Immature natural killer cell (primary cell): ENCODE measurements at regions not wholly inside any gene's neighbourhood (a gene's known extent, or its start where the extent isn't known, plus 50 kb on each side); places are given as distances from the start of the nearest gene placed in this dataset.

Experiments used
- DNase-seq, 3 donors: peaks; one replicate each; pipeline ENCODE4 v3.0.0; 2022; ENCODE audit warnings: mixed read lengths in 1 of 3
- H3K27ac Mint-ChIP-seq, 6 donors: one replicate each; pipeline ENCODE4 v1.8.0; 2020; ENCODE audit warnings: mixed read lengths in 6 of 6, mild to moderate bottlenecking in 5 of 6, inconsistent platforms in 4 of 6, moderate library complexity in 3 of 6
- H3K27me3 Mint-ChIP-seq, 3 donors: one replicate each; pipeline ENCODE4 v1.8.0; 2020 to 2021; ENCODE audit warnings: low read depth in 3 of 3, mild to moderate bottlenecking in 3 of 3, mixed read lengths in 3 of 3, moderate library complexity in 3 of 3, inconsistent platforms in 1 of 3
- H3K36me3 Mint-ChIP-seq, 3 donors: one replicate each; pipeline ENCODE4 v1.8.0; 2020; ENCODE audit warnings: mixed read lengths in 3 of 3, inconsistent platforms in 2 of 3, mild to moderate bottlenecking in 2 of 3
- H3K4me1 Mint-ChIP-seq, 2 donors: one replicate each; pipeline ENCODE4 v1.8.0; 2020; ENCODE audit warnings: inconsistent platforms in 2 of 2, mild to moderate bottlenecking in 2 of 2, mixed read lengths in 2 of 2, moderate library complexity in 1 of 2
- H3K4me3 Mint-ChIP-seq, 5 donors: one replicate each; pipeline ENCODE4 v1.8.0; 2020; ENCODE audit warnings: mild to moderate bottlenecking in 5 of 5, mixed read lengths in 5 of 5, inconsistent platforms in 3 of 5, moderate library complexity in 3 of 5
- H3K9me3 Mint-ChIP-seq, 6 donors: one replicate each; pipeline ENCODE4 v1.8.0; 2020; ENCODE audit warnings: mild to moderate bottlenecking in 6 of 6, mixed read lengths in 6 of 6, inconsistent platforms in 4 of 6, moderate library complexity in 3 of 6

DNA sequence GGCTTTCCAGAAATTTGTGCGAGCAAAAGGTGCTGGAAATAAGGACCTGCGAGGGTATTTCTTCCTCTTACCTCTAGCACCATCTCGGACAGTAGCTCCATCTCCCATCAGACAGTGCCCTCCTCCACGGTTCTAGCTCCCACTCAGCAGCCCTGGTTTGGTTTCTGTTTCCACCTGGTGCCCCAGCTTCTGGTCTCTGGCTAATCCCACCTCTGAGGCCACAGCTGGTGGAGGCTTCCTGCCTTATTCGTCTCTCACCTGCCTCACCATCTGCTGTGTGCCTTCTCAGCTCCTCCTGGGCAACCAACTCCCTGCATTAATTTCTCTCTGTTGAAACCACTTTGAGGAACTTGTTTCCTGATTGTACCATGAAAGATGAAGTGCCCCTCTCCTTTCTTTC, 162.4 kb upstream of the CDYL start:
- Mint-ChIP-seq H3K4me1 (peaks cover 56 to 61% of the 10 kb centered on the region in 2 donors), H3K27ac (peak overlapping the region in 1 of 6 donors; percentile 62), H3K4me3 (peak overlapping the region in 4 of 5 donors; percentile 15 to 65 (median 40)), H3K9me3 (no peaks in the 10 kb centered on the region), H3K27me3 (peaks cover 5 to 8% (median 7%) of the 10 kb centered on the region in 3 donors), H3K36me3 (peaks cover 0 to 5% (median 0%) of the 10 kb centered on the region in 3 donors)
- peak in 1 of 3 donors; percentile 9 for DNase-seq

DNA sequence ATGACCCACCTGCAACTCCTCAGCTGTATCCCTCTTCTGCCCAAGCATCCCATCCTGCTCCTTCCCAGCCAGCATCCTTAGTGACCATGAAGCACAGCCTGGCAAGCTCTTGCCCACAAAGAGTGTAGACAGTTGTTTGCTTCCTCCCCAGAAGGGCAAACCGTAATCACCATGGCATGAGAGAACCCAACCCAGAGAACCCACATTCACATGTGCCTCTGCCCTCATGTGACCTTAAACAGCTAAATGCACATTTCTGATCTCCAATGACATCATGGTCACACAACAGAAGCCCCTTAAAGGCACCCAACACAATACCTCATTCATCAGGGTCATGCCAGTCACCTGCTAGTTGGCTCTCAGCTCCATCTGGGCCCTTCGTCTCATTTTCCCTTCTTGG, 162.8 kb upstream of the CDYL start:
- Mint-ChIP-seq H3K27ac (peak overlapping the region in 3 of 6 donors; percentile 4 to 62 (median 16)), H3K9me3 (no peaks in the 10 kb centered on the region), H3K4me3 (peak overlapping the region in 4 of 5 donors; percentile 10 to 36 (median 22)), H3K36me3 (peaks cover 0 to 5% (median 0%) of the 10 kb centered on the region in 3 donors), H3K27me3 (peaks cover 5 to 8% (median 7%) of the 10 kb centered on the region in 3 donors), H3K4me1 (peaks cover 61 to 65% of the 10 kb centered on the region in 2 donors)
- peak in 1 of 3 donors; percentile 14 for DNase-seq

DNA sequence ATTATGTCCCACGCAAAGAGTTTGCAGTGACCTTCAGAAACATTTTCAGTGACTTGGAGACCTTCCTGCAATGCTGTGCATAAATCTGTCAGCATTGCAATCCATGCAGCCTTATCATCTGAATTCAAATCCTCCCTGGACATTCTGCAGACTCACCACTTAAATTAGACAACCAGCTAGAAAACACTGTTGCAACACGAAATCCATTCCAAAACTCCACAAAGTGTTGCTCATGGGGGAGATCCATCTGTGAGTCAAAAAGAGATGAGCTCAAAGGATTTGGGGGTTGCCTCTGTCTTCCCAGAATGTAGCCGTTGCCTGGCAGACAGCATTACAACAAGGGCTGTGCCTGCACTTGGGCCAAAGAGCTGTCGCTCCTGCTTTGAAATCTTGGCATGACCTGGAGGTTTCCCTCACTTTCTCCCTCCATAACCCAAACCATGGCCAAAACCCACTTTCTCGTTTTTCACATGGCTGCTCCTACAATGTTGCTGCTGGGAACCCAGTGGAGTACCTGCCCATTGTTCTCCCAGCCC, 163.5 kb upstream of the CDYL start:
- Mint-ChIP-seq H3K36me3 (peaks cover 0 to 5% (median 0%) of the 10 kb centered on the region in 3 donors), H3K27ac (peak overlapping the region in 1 of 6 donors; percentile 62), H3K4me3 (peak overlapping the region in 1 of 5 donors; percentile 48), H3K4me1 (peaks cover 67 to 72% of the 10 kb centered on the region in 2 donors), H3K9me3 (no peaks in the 10 kb centered on the region), H3K27me3 (peaks cover 5 to 8% (median 7%) of the 10 kb centered on the region in 3 donors)
- no peak for DNase-seq

DNA sequence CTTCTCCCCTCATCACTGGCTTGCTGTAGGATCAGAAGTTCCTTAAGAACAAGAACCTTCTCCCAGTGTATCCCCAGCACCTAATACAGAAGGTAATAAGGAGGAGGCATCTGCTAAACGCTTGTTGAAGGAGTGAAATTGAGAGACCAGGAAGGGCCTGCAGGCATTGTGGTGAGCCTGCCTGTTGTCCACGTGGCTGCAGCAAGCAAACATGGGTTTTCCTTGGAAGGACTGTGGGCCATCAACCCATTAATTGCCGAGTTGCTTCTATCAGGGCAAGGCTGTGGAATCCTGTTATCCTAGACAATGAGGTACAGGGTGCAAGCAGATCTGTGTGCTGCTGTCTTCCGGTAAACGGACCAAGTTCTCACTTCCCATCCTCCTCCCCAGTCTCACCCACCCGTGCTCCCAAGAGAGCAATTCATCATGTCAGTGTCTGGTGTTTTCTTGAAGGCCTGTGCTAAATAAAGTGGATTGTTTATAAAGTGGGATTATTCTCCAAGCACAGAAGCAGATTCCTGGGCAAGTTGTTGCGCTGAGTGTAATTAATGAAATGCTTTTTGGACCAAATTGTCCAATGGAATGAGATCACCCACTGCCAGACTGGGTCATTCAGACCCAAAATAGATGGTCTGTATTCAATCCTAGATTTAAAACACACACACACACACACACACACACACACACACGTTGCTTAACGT, 164.6 kb upstream of the CDYL start:
- Mint-ChIP-seq H3K9me3 (no peaks in the 10 kb centered on the region), H3K27ac (no peak overlapping the region), H3K27me3 (peaks cover 5 to 8% (median 7%) of the 10 kb centered on the region in 3 donors), H3K4me1 (peaks cover 79 to 83% of the 10 kb centered on the region in 2 donors), H3K36me3 (peaks cover 0 to 5% (median 0%) of the 10 kb centered on the region in 3 donors), H3K4me3 (peak overlapping the region in 2 of 5 donors; percentile 7 to 17)
- DNase-seq, result no peak

DNA sequence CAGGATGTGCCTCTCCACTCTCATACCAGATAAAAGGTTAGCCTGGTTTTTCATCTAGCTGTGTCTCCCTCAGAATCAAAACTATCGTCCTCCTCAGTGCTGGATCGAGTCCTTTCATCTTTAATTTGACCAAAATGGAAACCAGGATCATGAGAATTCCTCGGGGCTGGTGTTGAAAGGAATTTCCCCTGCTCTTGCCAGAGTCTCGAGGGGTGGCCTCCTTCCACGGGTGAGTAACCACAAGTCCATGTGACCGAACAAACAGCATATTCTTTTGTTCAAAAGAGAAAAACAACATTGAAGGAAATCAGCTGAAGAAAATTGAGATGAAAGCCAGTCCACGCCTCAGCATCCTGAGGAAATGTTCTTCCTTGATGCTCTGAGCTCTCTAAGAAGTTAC, 165.9 kb upstream of the CDYL start:
- DNase-seq, result no peak
- H3K27me3 Mint-ChIP-seq, result peaks cover 5 to 7% (median 6%) of the 10 kb centered on the region in 3 donors
- no peaks in the 10 kb centered on the region for H3K9me3 Mint-ChIP-seq
- peaks cover 92 to 96% of the 10 kb centered on the region in 2 donors for H3K4me1 Mint-ChIP-seq
- peak overlapping the region in 3 of 6 donors; percentile 25 to 33 (median 27) for H3K27ac Mint-ChIP-seq
- H3K4me3 Mint-ChIP-seq, result peak overlapping the region; percentile 46 to 73 (median 60)
- H3K36me3 Mint-ChIP-seq, result peaks cover 0 to 5% (median 0%) of the 10 kb centered on the region in 3 donors

DNA sequence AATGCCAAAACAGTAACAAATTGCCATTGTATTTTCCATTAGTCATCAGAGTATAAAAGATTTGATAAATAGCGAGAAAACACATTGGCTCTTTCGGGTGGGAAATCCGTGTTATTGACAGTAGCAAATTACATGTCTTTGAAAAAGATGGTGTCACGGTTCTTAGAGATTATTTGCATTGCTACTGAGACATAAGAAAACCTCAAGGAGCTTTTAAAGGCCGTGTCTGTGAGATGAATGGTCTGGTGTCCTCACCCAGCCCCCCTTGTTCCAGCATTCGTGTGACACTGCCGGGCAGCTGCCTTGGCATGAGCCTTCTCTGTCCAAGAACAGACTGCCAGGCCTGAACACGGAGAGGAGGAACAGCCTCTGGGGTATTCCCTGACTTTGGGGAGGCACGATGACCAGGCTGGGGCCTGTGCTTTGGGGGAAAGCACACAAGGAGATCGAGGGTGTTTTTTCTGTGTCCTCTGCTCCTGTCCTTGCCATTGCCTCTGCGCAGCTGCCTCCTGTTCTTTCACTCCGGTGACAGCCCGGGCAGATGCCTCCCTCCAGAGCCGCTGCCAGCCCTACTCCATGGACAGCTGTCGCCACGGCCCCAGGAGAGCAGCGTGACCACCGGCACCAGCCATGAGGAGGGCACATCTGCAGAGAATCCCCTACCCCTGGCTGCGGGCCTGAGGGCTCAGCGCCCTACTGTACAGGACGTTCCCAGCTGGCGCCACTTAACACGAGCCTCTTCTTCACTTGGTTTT, 167.7 kb upstream of the CDYL start:
- Mint-ChIP-seq H3K36me3 (no peaks in the 10 kb centered on the region), H3K4me1 (peaks cover 87 to 95% of the 10 kb centered on the region in 2 donors), H3K9me3 (no peaks in the 10 kb centered on the region), H3K4me3 (peak overlapping the region; percentile 74 to 92 (median 83)), H3K27ac (peak overlapping the region in 5 of 6 donors; percentile 38 to 93 (median 77)), H3K27me3 (peaks cover 2 to 5% (median 3%) of the 10 kb centered on the region in 3 donors)
- no peak for DNase-seq

DNA sequence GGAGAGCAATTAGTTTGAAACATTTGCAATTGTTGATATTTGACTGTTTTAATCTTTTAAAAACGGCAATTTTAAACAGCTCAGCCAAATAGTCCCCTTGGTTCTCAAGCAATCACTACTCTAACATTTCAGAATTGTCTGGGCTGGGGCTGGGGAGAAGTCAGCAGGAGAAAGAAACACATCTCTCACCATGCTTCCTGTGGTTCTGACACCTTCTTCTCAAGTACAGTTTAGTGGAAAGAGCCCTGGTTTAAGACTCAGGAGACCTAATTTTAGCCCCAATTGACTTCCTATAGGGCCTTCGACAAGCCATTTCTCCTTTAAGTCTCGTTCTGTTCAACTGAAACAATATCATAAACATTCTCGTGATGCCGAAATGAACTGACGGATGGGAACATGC, 168.4 kb upstream of the CDYL start:
- H3K27ac Mint-ChIP-seq, result peak overlapping the region; percentile 38 to 93 (median 80)
- peaks cover 0 to 3% (median 2%) of the 10 kb centered on the region in 3 donors for H3K27me3 Mint-ChIP-seq
- H3K36me3 Mint-ChIP-seq, result no peaks in the 10 kb centered on the region
- peak; percentile 60 to 76 (median 71) for DNase-seq
- H3K9me3 Mint-ChIP-seq, result no peaks in the 10 kb centered on the region
- peaks cover 81 to 88% of the 10 kb centered on the region in 2 donors for H3K4me1 Mint-ChIP-seq
- H3K4me3 Mint-ChIP-seq, result peak overlapping the region; percentile 74 to 92 (median 83)

DNA sequence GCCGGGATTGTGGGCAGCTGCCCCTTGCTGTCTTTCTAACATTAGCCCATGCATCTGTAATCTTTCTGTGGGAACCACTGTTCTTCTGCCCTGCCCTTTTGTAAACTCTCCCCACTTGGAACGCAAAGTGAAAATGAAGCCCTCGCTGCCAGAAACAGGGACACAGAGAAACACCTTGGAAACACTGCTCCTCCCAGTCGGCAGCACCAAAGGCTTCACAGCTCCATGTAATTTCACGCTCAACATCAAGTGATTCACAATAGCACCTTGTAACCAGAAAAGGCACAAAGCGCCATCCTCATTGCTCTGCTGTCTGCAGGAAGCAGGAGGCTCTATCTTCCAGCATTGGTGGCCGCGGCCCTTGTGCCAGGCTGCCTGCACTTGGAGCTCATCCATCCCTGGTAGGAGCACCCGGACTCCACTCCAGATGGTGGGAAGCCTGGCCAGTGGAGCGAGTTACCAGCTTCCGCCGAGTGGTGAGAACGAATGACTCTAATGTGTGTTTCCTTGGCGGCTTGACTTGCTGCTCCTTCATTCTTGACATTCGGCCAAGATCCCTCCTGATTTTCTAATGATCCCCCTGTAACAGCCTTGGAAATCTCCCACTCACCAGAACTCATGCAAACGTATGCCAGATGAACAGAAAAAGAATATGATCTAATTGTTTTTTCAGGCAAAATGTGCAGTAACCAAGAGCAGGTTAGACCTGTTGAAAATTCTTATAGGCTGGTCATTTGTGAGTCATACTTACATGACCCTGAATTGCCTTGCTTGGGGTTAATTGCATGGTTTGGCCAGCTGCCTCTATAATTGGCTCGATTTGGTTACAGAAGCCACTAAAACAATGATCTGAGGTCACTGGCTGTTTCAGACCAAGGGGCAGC, 169.1 kb upstream of the CDYL start:
- H3K9me3 Mint-ChIP-seq, result no peaks in the 10 kb centered on the region
- peak overlapping the region; percentile 57 to 93 (median 80) for H3K27ac Mint-ChIP-seq
- H3K4me3 Mint-ChIP-seq, result peak overlapping the region; percentile 74 to 92 (median 83)
- H3K4me1 Mint-ChIP-seq, result peaks cover 76 to 80% of the 10 kb centered on the region in 2 donors
- no peaks in the 10 kb centered on the region for H3K36me3 Mint-ChIP-seq
- DNase-seq, result peak in 1 of 3 donors; percentile 46
- H3K27me3 Mint-ChIP-seq, result peaks cover 0 to 3% (median 2%) of the 10 kb centered on the region in 3 donors

DNA sequence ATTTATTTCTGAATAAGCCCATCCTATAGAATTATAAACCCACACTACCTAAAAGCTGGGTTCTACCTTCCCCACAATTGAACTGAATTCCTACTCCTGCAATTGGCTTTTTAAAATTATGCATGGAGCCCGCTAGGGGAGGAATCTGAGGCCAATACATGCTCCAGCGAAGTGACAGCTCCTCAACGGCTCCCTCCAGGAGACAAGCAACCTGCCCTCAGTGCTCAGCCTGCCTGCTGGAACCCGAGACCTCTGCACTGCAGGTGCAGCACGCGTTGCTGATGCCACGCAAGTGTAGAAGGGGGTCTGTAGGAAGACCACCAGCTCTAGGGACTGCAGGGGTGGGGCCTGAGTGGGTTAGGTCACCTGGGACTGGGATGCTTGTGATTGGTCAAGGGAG, 170.2 kb upstream of the CDYL start:
- Mint-ChIP-seq H3K4me3 (peak overlapping the region in 4 of 5 donors; percentile 39 to 83 (median 58)), H3K27ac (peak overlapping the region in 1 of 6 donors; percentile 48), H3K27me3 (peaks cover 2 to 3% (median 3%) of the 10 kb centered on the region in 3 donors), H3K9me3 (no peaks in the 10 kb centered on the region), H3K36me3 (peaks cover 0 to 4% (median 3%) of the 10 kb centered on the region in 3 donors), H3K4me1 (peaks cover 67 to 70% of the 10 kb centered on the region in 2 donors)
- DNase-seq, result no peak

DNA sequence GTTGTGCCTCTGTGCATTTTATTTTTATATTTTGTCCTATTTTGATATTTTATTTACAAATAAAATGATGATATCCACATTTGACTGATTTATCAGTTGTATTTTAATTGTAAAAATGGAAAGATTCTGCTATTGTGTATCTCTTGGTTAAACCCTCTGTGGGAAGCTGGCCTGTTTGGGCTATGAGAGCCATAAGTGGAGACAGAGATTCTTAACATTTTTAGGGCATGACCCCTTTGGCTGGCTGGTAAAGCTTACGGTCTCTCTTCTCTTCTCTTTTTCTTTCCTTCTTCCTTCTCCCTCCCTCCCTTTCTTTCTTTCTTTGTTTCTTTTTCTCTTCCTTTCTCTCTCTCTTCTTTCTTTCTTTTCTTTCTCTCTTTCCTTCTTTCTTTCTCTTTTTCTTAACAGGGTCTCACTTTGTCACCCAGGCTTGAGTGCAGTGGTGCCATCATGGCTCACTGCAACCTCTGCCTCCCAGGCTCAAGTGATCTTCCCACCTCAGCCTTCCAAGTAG, 172.3 kb upstream of the CDYL start:
- Mint-ChIP-seq H3K27me3 (peaks cover 0 to 3% (median 0%) of the 10 kb centered on the region in 3 donors), H3K4me3 (no peak overlapping the region), H3K36me3 (peaks cover 4 to 6% (median 4%) of the 10 kb centered on the region in 3 donors), H3K9me3 (no peaks in the 10 kb centered on the region), H3K27ac (peak overlapping the region in 3 of 6 donors; percentile 34 to 49 (median 35)), H3K4me1 (peaks cover 47 to 49% of the 10 kb centered on the region in 2 donors)
- no peak for DNase-seq

DNA sequence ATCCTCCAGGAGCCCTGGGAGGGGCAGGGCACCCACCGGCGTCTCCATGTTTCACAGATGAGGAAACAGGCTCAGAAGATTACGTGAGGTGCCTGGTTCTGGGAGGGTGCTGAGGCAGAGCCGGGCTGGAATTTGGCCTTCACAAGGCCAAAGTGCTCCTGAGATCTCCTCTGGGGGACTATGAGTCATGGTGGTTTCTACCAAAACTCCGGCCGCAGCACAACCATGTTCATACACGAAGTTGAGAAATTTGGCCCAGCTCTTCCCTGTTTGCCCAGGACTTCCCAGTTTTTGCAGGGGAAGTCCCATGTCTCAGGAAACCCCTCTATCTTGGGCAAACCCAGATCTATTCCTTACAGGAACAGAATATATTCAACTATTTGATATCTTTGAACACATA, 172.9 kb upstream of the CDYL start:
- H3K27ac Mint-ChIP-seq, result no peak overlapping the region

DNA sequence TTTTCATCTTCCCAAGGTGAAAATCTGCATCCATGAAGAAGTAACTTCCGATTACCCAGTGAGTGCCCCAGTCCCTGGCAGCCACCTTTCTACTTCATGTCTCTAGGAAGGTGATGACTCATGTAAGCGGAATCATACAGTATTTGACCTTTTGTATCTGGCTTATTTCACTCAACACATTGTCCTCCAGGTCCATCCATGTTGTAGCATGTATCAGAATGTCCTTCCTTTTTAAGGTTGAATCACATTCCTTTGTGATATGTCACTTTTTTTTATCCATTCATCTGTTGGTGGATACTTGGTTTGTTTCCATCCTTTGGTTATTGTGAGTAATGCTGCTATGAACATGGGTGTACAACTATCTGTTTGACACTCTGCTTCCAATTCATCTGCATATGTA, 176.3 kb upstream of the CDYL start:
- no peak for DNase-seq
- Mint-ChIP-seq H3K4me1 (peaks cover 7 to 9% of the 10 kb centered on the region in 2 donors), H3K36me3 (peaks cover 4 to 6% (median 4%) of the 10 kb centered on the region in 3 donors), H3K4me3 (no peak overlapping the region), H3K27ac (no peak overlapping the region), H3K27me3 (peaks cover 0 to 4% (median 3%) of the 10 kb centered on the region in 3 donors), H3K9me3 (no peaks in the 10 kb centered on the region)

More for the DNA sequence above, 172.9 kb upstream of the CDYL start:
- no peak for DNase-seq
- H3K4me3 Mint-ChIP-seq, result no peak overlapping the region
- H3K36me3 Mint-ChIP-seq, result peaks cover 4 to 6% (median 4%) of the 10 kb centered on the region in 3 donors
- no peaks in the 10 kb centered on the region for H3K9me3 Mint-ChIP-seq
- H3K27me3 Mint-ChIP-seq, result peaks cover 0 to 3% (median 0%) of the 10 kb centered on the region in 3 donors
- peaks cover 41 to 42% of the 10 kb centered on the region in 2 donors for H3K4me1 Mint-ChIP-seq
